ENCODE measurements at regions not wholly inside any gene's neighbourhood (a gene's known extent, or its start where the extent isn't known, plus 50 kb on each side); places are given as distances from the start of the nearest gene placed in this dataset.

- no peak for TF ChIP-seq REPIN1 (CRISPR knock-in tag; IDR thresholded peaks at IDR 0.05; ENCODE audit: borderline replicate concordance, low read depth)
- TF ChIP-seq CTCF (CRISPR knock-in tag; IDR thresholded peaks at IDR 0.05): no peak
- no peak for TF ChIP-seq E2F1 (CRISPR knock-in tag; IDR thresholded peaks at IDR 0.05)
- TF ChIP-seq REST (IDR thresholded peaks at IDR 0.05; ENCODE audit: borderline replicate concordance in 1 of 2, low read depth in 1 of 2, low read length in 2 of 2): no peak
- no peak for TF ChIP-seq PCBP2 (optimal IDR thresholded peaks at IDR 0.05; ENCODE audit: low read depth, low read length, poor library complexity, severe bottlenecking)
- TF ChIP-seq CAMTA2 (CRISPR knock-in tag; IDR thresholded peaks at IDR 0.05; ENCODE audit: borderline replicate concordance): no peak
- TF ChIP-seq TP53 (CRISPR knock-in tag; conservative IDR thresholded peaks at IDR 0.05): no peak
Measured at GRCh38 chr3:140753865-140754754, 76.2 kb downstream of the TRIM42 start.
